ENCODE measurements at regions not wholly inside any gene's neighbourhood (a gene's known extent, or its start where the extent isn't known, plus 50 kb on each side); places are given as distances from the start of the nearest gene placed in this dataset.

GRCh38 chr14:100396266-100396795 is 73.2 kb downstream of the SLC25A47 start:
- TF ChIP-seq GABPB1 (CRISPR knock-in tag; IDR thresholded peaks at IDR 0.05) (no peak), MAX (CRISPR knock-in tag; IDR thresholded peaks at IDR 0.05) (no peak), CTCF (IDR thresholded peaks at IDR 0.05) (no peak), FOXK1 (CRISPR knock-in tag; IDR thresholded peaks at IDR 0.05) (no peak), ZNF317 (CRISPR knock-in tag; IDR thresholded peaks at IDR 0.05; ENCODE audit: borderline replicate concordance, low read depth) (no peak), GRHL2 (CRISPR knock-in tag; IDR thresholded peaks at IDR 0.05; ENCODE audit: insufficient replicate concordance, severe bottlenecking) (no peak), HMGA2 (CRISPR knock-in tag; IDR thresholded peaks at IDR 0.05) (no peak)
